Thoracic aorta (tissue), 2 donors: ENCODE measurements at regions not wholly inside any gene's neighbourhood (a gene's known extent, or its start where the extent isn't known, plus 50 kb on each side); places are given as distances from the start of the nearest gene placed in this dataset.

Experiments
- ATAC-seq: fragments of 150-250 bp; one replicate; pipeline ENCODE4 v1.8.0; 2017; ENCODE audit warnings: low read depth; ENCODE audit not compliant: insufficient number of reproducible peaks, low FRiP score
- DNase-seq: peaks from one replicate; pipeline ENCODE4 v3.0.0-alpha.2; 2020; ENCODE audit warnings: low spot score
- H3K27ac ChIP-seq, 2 donors: fragments of 200-600 bp; sonication (generic); 1 replicate in 1 of 2; 2 replicates in 1 of 2; pipeline ENCODE4 v1.5.1; 2016; ENCODE audit warnings: mild to moderate bottlenecking in 2 of 2, moderate library complexity in 2 of 2
- H3K27me3 ChIP-seq: fragments of 200-600 bp; sonication (generic); replicated peaks from 2 replicates; pipeline ENCODE4 v1.6.0; 2016; ENCODE audit warnings: mild to moderate bottlenecking; ENCODE audit not compliant: insufficient read depth
- H3K36me3 ChIP-seq: fragments of 200-600 bp; sonication (generic); one replicate; pipeline ENCODE4 v1.5.1; 2016
- H3K4me1 ChIP-seq, 2 donors: fragments of 200-600 bp; sonication (generic); 1 replicate in 1 of 2; 2 replicates in 1 of 2; pipeline versions ENCODE4 v1.5.1 to v1.6.0; 2016; ENCODE audit warnings: low read depth in 2 of 2, mild to moderate bottlenecking in 1 of 2; ENCODE audit not compliant: control insufficient read depth in 1 of 2
- H3K4me3 ChIP-seq: fragments of 200-600 bp; sonication (generic); 2 replicates; pipeline ENCODE4 v1.5.1; 2016; ENCODE audit warnings: mild to moderate bottlenecking
- H3K9me3 ChIP-seq: fragments of 200-600 bp; sonication (generic); 2 replicates; pipeline ENCODE4 v1.5.1; 2016
- TF ChIP-seq, protein P1 (sequence below): fragments of 200-600 bp; sonication (generic); IDR thresholded peaks from one replicate; pipeline ENCODE4 v1.5.1; 2019; ENCODE audit warnings: antibody characterized with exemption

DNA sequence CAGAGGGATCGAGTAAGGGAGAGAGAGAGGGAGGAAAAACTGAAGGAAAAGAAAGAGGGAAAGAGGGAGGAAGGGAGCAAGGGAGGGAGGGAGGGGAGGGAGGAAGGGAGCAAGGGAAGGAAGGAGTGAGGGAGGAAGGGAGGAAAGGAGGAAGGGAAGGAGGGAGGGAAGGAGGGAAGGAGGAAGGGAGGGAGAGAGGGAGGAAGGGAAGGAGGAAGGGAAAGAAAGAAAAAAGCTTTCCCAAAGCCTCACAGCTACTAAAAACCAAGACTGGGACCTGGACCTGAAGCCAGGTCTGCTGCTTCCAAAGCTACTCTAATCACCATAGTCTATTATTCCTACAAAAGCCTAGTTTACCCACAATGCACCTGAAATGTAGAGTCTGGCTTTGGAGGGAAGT, 259.8 kb upstream of the WWC1 start:
- TF ChIP-seq, protein P1, sequence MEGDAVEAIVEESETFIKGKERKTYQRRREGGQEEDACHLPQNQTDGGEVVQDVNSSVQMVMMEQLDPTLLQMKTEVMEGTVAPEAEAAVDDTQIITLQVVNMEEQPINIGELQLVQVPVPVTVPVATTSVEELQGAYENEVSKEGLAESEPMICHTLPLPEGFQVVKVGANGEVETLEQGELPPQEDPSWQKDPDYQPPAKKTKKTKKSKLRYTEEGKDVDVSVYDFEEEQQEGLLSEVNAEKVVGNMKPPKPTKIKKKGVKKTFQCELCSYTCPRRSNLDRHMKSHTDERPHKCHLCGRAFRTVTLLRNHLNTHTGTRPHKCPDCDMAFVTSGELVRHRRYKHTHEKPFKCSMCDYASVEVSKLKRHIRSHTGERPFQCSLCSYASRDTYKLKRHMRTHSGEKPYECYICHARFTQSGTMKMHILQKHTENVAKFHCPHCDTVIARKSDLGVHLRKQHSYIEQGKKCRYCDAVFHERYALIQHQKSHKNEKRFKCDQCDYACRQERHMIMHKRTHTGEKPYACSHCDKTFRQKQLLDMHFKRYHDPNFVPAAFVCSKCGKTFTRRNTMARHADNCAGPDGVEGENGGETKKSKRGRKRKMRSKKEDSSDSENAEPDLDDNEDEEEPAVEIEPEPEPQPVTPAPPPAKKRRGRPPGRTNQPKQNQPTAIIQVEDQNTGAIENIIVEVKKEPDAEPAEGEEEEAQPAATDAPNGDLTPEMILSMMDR, result no peak
- H3K9me3 ChIP-seq, result no peaks in the 10 kb centered on the region
- H3K36me3 ChIP-seq, result no peaks in the 10 kb centered on the region
- no peak overlapping the region for H3K27ac ChIP-seq
- no peak for DNase-seq
- H3K4me3 ChIP-seq, result no peak overlapping the region
- no peak for ATAC-seq
- H3K27me3 ChIP-seq, result no peaks in the 10 kb centered on the region
- H3K4me1 ChIP-seq, result no peaks in the 10 kb centered on the region

DNA sequence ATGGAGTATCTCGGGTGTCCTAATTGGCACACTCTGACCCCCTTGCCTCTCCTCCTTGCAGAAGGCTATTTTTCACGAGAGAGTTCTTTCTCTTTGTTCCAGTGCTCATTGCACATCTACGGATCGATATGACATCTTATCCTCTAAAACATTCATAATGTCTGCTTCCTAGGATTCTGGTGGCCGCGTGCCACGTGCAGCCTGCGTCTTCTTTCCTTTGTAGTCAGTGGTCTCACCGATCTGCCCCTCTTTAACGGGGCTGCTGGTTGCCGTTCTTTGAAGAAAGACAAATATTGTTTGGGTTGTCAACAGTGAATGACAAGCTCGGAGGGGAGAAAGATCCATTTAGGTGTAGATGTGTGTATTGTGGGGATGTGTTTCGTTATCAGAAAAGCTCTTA, 252.4 kb upstream of the WWC1 start:
- H3K27me3 ChIP-seq, result no peaks in the 10 kb centered on the region
- H3K27ac ChIP-seq, result no peak overlapping the region
- ATAC-seq, result no peak
- no peaks in the 10 kb centered on the region for H3K36me3 ChIP-seq
- no peaks in the 10 kb centered on the region for H3K4me1 ChIP-seq
- H3K9me3 ChIP-seq, result no peaks in the 10 kb centered on the region
- no peak overlapping the region for H3K4me3 ChIP-seq
- TF ChIP-seq, protein P1, result no peak
- no peak for DNase-seq

DNA sequence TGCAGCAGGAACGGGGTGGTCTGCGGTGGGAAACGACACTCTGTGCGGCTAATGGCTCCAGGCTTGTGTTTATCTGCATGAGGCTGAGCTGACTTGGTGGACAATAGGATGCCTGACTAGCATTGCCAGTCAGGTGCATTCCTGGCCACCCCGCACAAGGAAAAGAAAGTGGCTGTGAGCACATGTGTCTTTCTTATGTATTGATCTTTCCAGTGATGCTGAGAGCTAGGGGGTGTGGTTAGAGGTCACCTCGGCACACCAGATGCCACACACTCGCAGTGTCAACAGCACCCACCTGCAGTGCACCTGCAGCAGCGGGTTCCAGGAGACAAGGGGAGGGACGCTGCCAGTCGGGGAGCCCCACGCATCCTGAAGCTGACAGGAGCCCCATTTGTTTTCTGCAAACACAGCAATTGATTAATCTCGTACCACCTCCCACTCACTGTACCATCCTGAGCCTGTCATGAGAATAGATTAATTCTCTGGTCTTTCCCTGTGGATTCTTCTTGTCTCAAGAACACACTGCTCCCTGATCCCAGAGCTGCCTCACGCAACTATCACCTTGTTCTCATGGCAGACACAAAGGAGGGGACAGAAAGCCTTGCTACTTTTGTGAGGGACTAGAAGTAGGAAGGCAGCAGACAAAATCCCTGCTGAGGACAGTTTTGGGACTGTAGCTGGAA, 251.7 kb upstream of the WWC1 start:
- Histone ChIP-seq H3K27me3 (no peaks in the 10 kb centered on the region), H3K9me3 (no peaks in the 10 kb centered on the region), H3K4me3 (no peak overlapping the region), H3K27ac (no peak overlapping the region), H3K36me3 (no peaks in the 10 kb centered on the region), H3K4me1 (no peaks in the 10 kb centered on the region)
- DNase-seq (no peak), ATAC-seq (no peak)
- TF ChIP-seq, protein P1, result no peak

DNA sequence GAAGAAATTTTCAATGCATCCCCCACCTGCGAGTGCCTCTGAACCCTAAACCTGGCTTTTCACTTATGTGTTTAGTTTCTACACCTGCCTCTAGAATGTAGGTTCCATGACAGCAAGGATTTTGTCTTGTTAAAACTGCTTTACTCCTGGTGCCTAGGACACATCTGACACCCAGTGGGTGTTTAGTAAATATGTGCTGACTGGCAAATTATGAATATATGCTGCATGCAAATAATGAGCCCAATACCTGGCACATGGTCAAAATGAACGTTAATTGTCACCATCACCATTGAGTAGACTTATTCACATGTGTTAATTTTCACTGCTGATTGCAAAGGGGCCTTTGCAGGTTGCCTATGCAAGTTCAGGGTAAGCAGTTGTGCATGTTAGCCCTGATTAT, 249.9 kb upstream of the WWC1 start:
- Histone ChIP-seq H3K27ac (no peak overlapping the region), H3K4me3 (no peak overlapping the region), H3K27me3 (no peaks in the 10 kb centered on the region), H3K36me3 (no peaks in the 10 kb centered on the region), H3K4me1 (no peaks in the 10 kb centered on the region), H3K9me3 (no peaks in the 10 kb centered on the region)
- ATAC-seq (no peak), DNase-seq (no peak)
- TF ChIP-seq, protein P1, result no peak

DNA sequence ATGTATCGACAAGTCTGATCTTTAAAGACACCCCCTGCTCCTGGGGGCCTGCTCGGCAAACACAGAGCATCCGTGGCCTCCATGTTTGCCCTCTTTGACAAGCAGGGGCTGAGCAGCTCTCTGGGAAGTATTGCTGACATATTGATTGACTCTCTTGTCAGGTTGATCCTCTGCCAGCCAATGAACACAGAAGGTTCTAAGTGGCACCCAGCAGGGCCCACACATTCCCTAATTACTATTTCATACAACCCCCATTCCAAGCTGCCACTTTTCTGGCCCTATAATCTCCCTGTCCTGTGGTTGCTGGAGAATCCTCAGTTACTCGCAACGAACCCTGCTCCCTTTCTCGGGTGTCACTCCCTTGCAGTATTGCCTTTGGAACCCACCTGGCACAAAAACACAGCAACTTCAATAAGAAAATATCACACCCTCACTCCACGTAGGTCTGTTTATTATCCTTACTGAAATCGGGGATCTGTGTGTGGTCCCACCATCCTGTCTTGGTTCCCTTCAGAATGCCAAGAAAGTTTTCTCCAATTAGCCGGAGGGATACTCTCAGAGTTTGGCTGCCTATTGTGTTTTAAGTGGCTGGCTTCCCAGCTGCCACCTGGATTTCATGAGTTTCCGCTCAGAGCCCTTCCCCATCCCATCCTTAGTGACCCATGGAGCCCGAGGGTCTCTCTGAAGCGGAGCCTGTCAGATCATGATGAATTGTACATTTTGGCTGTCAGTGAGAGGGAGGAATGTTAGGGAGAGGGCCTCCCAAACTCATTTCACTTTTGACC, 249.0 kb upstream of the WWC1 start:
- no peaks in the 10 kb centered on the region for H3K9me3 ChIP-seq
- no peaks in the 10 kb centered on the region for H3K27me3 ChIP-seq
- no peak overlapping the region for H3K27ac ChIP-seq
- no peak for DNase-seq
- H3K4me3 ChIP-seq, result no peak overlapping the region
- TF ChIP-seq, protein P1, result no peak
- ATAC-seq, result no peak
- no peaks in the 10 kb centered on the region for H3K36me3 ChIP-seq
- H3K4me1 ChIP-seq, result no peaks in the 10 kb centered on the region
